CD4-positive, alpha-beta memory T cell (primary cell): ENCODE measurements at regions not wholly inside any gene's neighbourhood (a gene's known extent, or its start where the extent isn't known, plus 50 kb on each side); places are given as distances from the start of the nearest gene placed in this dataset.

Source experiments
- CTCF ChIA-PET: fragments of 350-600 bp; sonication (Branson Sonifier 250); formaldehyde crosslinking; loops from one replicate; lab custom pipeline; 2021; ENCODE audit warnings: inconsistent platforms; ENCODE audit not compliant: partially characterized antibody; lab: Charles Lee
- POLR2A ChIA-PET: fragments of 350-600 bp; sonication (Branson Sonifier 250); formaldehyde crosslinking; loops from one replicate; lab custom pipeline; 2021; ENCODE audit not compliant: partially characterized antibody; lab: Charles Lee
- DNase-seq, 5 donors: peaks; one replicate each; pipeline versions ENCODE4 v3.0.0 to v3.0.0-alpha.2; 2020 to 2022; ENCODE audit warnings: mixed read lengths in 1 of 5
- H3K27ac ChIP-seq: one replicate; pipeline ENCODE4 v1.7.0; 2013; ENCODE audit warnings: low read depth, low read length
- H3K27me3 ChIP-seq: 2 replicates; pipeline ENCODE4 v1.7.0; 2013; ENCODE audit warnings: mild to moderate bottlenecking, low read length, moderate library complexity; ENCODE audit not compliant: insufficient read depth
- H3K36me3 ChIP-seq: 2 replicates; pipeline ENCODE4 v1.7.0; 2013; ENCODE audit warnings: mild to moderate bottlenecking, low read length, moderate library complexity; ENCODE audit not compliant: insufficient read depth
- H3K4me1 ChIP-seq: 2 replicates; pipeline ENCODE4 v1.7.0; 2013; ENCODE audit warnings: mild to moderate bottlenecking, low read length, moderate library complexity; ENCODE audit not compliant: insufficient read depth
- H3K4me3 ChIP-seq, 2 donors: one replicate each; pipeline ENCODE4 v1.7.0; 2013; ENCODE audit warnings: low read length in 2 of 2, mild to moderate bottlenecking in 1 of 2
- H3K9me3 ChIP-seq, 2 donors: one replicate each; pipeline ENCODE4 v1.7.0; 2013; ENCODE audit warnings: low read length in 2 of 2, control low read depth in 1 of 2; ENCODE audit not compliant: control insufficient read depth in 1 of 2
- H3K27ac Mint-ChIP-seq, 7 donors: one replicate each; pipeline ENCODE4 v1.8.0; 2020 to 2021; ENCODE audit warnings: mixed read lengths in 7 of 7, mild to moderate bottlenecking in 6 of 7, inconsistent platforms in 3 of 7, moderate library complexity in 3 of 7
- H3K27me3 Mint-ChIP-seq, 2 donors: one replicate each; pipeline ENCODE4 v1.8.0; 2020 to 2021; ENCODE audit warnings: mixed read lengths in 2 of 2
- H3K36me3 Mint-ChIP-seq, 2 donors: one replicate each; pipeline ENCODE4 v1.8.0; 2020 to 2021; ENCODE audit warnings: mixed read lengths in 2 of 2, inconsistent platforms in 1 of 2, mild to moderate bottlenecking in 1 of 2
- H3K4me1 Mint-ChIP-seq, 4 donors: one replicate each; pipeline ENCODE4 v1.8.0; 2020 to 2021; ENCODE audit warnings: mixed read lengths in 4 of 4, mild to moderate bottlenecking in 1 of 4
- H3K4me3 Mint-ChIP-seq, 8 donors: one replicate each; pipeline ENCODE4 v1.8.0; 2020 to 2021; ENCODE audit warnings: mixed read lengths in 8 of 8, mild to moderate bottlenecking in 7 of 8, moderate library complexity in 6 of 8, inconsistent platforms in 3 of 8
- H3K9me3 Mint-ChIP-seq, 8 donors: one replicate each; pipeline ENCODE4 v1.8.0; 2020 to 2021; ENCODE audit warnings: mixed read lengths in 8 of 8, mild to moderate bottlenecking in 5 of 8, inconsistent platforms in 3 of 8, moderate library complexity in 1 of 8
- intact Hi-C: fragments of 100-400 bp; cut with micrococcal nuclease; formaldehyde crosslinking; loops from one replicate; pipeline ENCODE4 v1.15.1; 2023

DNA sequence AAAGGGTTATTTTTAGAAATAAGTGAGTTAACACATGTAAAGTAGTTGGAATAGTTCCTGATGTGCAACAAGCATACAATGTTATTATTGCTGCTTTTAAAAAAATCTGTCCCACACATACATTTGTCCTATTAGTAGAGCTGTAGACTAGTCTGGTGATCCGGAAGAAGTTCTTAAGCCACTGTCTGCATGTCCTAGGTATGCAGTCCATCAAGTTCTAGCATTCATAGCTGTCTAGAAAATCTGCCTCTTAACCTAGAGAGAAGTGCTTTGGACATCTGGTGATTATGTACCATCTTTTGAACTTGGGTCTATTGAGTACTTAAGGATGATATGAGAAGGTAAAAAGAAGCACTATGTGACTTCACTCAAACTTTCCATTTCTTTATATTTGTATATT is 439.9 kb upstream of the NAALADL2 start:
- no peaks in the 10 kb centered on the region for H3K9me3 ChIP-seq
- POLR2A ChIA-PET = no interaction called here
- intact Hi-C loops = no loop called here
- no peaks in the 10 kb centered on the region for H3K4me1 ChIP-seq
- no peak overlapping the region for H3K27ac Mint-ChIP-seq
- no peaks in the 10 kb centered on the region for H3K4me1 Mint-ChIP-seq
- H3K36me3 Mint-ChIP-seq = no peaks in the 10 kb centered on the region
- H3K27me3 Mint-ChIP-seq = no peaks in the 10 kb centered on the region
- H3K36me3 ChIP-seq = no peaks in the 10 kb centered on the region
- H3K9me3 Mint-ChIP-seq = peaks cover 0 to 3% (median under 1%) of the 10 kb centered on the region in 8 donors
- H3K4me3 ChIP-seq = no peak overlapping the region
- no peak overlapping the region for H3K4me3 Mint-ChIP-seq
- DNase-seq = no peak
- H3K27me3 ChIP-seq = no peaks in the 10 kb centered on the region
- no peak overlapping the region for H3K27ac ChIP-seq
- CTCF ChIA-PET = no interaction called here

DNA sequence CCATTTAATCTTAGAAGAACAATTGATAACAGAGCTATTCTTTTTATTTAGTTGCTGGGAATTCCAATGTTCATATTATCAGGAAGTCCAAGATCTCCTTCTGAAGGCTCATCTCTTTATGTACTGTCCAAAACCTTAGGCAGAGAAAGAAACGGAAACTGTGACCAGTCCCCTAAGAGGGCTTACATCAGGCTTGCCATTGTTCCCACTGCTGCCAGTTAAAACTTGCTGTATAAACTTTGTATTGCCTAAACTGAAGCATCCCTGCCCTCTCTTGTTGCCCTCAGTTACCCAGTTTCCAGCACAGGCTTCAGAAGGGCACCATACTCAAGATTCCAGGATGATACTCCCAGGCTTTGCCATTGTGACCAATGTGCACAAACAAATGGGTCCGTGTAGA is 435.2 kb upstream of the NAALADL2 start:
- peaks cover 0 to 3% (median 1%) of the 10 kb centered on the region in 8 donors for H3K9me3 Mint-ChIP-seq
- no peaks in the 10 kb centered on the region for H3K27me3 ChIP-seq
- H3K4me1 Mint-ChIP-seq = no peaks in the 10 kb centered on the region
- H3K4me1 ChIP-seq = no peaks in the 10 kb centered on the region
- no peak overlapping the region for H3K4me3 Mint-ChIP-seq
- ChIA-PET POLR2A (no interaction called here), CTCF (no interaction called here)
- no peak overlapping the region for H3K27ac ChIP-seq
- intact Hi-C loops = no loop called here
- H3K27ac Mint-ChIP-seq = no peak overlapping the region
- H3K36me3 Mint-ChIP-seq = no peaks in the 10 kb centered on the region
- no peaks in the 10 kb centered on the region for H3K27me3 Mint-ChIP-seq
- no peak for DNase-seq
- H3K9me3 ChIP-seq = no peaks in the 10 kb centered on the region
- no peak overlapping the region for H3K4me3 ChIP-seq
- no peaks in the 10 kb centered on the region for H3K36me3 ChIP-seq

DNA sequence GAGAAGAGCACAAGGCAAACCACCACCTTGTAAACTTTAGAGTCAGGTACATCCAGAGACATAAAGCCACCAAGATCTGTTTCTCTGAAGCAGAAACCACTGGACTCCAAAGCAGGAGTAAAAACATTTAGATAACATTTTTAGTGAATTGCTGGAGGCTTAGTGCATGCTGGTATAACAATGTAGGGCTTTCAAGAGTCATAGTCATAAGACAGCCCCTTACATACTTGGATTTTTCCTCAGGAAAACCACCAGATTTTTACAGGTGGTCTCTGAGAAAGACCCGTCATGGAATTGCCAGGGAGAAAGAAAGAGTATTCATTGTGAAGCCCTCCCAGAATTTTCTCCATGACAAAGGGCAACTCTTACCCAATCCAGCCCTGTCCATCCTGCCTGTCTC is 434.5 kb upstream of the NAALADL2 start:
- Histone ChIP-seq H3K27ac (no peak overlapping the region), H3K9me3 (no peaks in the 10 kb centered on the region), H3K4me1 (no peaks in the 10 kb centered on the region), H3K27me3 (no peaks in the 10 kb centered on the region), H3K4me3 (no peak overlapping the region), H3K36me3 (no peaks in the 10 kb centered on the region)
- Mint-ChIP-seq H3K9me3 (peaks cover 0 to 4% (median 1%) of the 10 kb centered on the region in 8 donors), H3K27me3 (no peaks in the 10 kb centered on the region), H3K36me3 (no peaks in the 10 kb centered on the region), H3K4me1 (no peaks in the 10 kb centered on the region), H3K27ac (no peak overlapping the region), H3K4me3 (no peak overlapping the region)
- ChIA-PET POLR2A (no interaction called here), CTCF (no interaction called here)
- DNase-seq = no peak
- intact Hi-C loops = no loop called here

DNA sequence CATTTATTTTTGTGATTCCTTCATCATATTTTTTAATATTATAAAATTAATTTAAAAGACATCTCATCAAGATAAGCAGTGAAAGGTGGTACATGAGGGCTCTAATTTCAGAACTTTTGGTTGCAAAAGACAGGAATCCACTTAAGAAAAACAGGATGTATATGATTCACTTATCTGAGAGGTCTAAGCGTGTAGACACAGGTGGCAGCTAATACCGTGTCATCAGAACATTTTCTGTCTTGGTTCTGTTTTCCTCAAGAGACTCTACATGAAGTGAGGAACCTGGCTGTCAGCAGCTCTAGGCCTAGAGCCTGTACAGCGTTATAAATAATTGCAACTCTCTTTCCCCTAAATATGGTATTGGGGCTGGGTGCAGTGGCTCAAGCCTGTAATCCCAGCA is 433.7 kb upstream of the NAALADL2 start:
- no peaks in the 10 kb centered on the region for H3K36me3 ChIP-seq
- H3K4me3 Mint-ChIP-seq = no peak overlapping the region
- no peaks in the 10 kb centered on the region for H3K27me3 ChIP-seq
- intact Hi-C loops = no loop called here
- H3K4me1 ChIP-seq = no peaks in the 10 kb centered on the region
- no peaks in the 10 kb centered on the region for H3K36me3 Mint-ChIP-seq
- H3K9me3 ChIP-seq = no peaks in the 10 kb centered on the region
- no peak overlapping the region for H3K27ac Mint-ChIP-seq
- no peak overlapping the region for H3K27ac ChIP-seq
- peaks cover 0 to 4% (median 1%) of the 10 kb centered on the region in 8 donors for H3K9me3 Mint-ChIP-seq
- ChIA-PET POLR2A (no interaction called here), CTCF (no interaction called here)
- no peaks in the 10 kb centered on the region for H3K27me3 Mint-ChIP-seq
- no peak overlapping the region for H3K4me3 ChIP-seq
- H3K4me1 Mint-ChIP-seq = no peaks in the 10 kb centered on the region
- DNase-seq = no peak

DNA sequence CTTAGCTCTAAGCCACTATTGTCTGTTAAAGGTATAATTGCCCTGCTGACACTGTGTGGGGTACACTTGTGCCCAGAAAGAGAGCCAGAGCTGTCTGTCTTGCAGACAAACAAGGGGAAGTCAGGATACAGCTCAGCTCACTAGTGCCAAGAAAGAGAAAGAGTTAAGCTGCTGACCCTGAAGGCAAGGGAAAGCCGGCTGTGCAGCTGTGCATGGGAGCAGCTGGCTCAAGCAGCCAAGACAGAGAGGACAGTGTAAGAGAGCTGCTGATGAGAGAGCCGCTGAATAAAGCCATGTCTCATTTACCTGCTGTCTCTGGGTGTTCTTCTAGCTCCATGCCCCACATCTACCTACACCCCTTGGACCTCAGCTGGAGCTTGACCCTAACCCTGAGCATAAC is 428.1 kb upstream of the NAALADL2 start:
- Histone ChIP-seq H3K9me3 (no peaks in the 10 kb centered on the region), H3K4me1 (no peaks in the 10 kb centered on the region), H3K27me3 (no peaks in the 10 kb centered on the region), H3K4me3 (no peak overlapping the region), H3K27ac (no peak overlapping the region), H3K36me3 (no peaks in the 10 kb centered on the region)
- H3K4me3 Mint-ChIP-seq = no peak overlapping the region
- intact Hi-C loops = no loop called here
- no peaks in the 10 kb centered on the region for H3K4me1 Mint-ChIP-seq
- H3K36me3 Mint-ChIP-seq = no peaks in the 10 kb centered on the region
- no peak overlapping the region for H3K27ac Mint-ChIP-seq
- CTCF ChIA-PET = no interaction called here
- DNase-seq = no peak
- POLR2A ChIA-PET = no interaction called here
- no peaks in the 10 kb centered on the region for H3K27me3 Mint-ChIP-seq
- H3K9me3 Mint-ChIP-seq = peaks cover 0 to 6% (median 3%) of the 10 kb centered on the region in 8 donors

DNA sequence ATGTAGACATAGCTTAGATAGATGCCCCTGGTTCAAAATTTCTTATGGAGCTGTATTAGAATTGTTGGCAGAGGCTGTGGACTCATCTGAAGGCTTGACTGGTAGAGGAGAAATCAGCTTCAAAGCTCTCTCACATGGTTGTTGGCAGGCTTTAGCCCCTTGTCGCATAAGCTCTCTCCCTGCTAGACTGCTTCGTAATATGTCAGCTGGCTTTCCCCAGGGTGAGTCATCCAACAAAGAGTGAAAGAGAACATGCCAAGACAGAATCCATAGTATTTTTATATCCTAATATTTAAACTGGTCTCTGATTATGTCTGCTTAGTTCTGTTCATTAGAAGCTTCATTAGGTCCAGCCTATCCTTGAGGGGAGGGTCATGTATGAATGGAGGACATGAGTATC is 427.4 kb upstream of the NAALADL2 start:
- Histone ChIP-seq H3K4me3 (no peak overlapping the region), H3K27me3 (no peaks in the 10 kb centered on the region), H3K36me3 (no peaks in the 10 kb centered on the region), H3K4me1 (no peaks in the 10 kb centered on the region), H3K27ac (no peak overlapping the region), H3K9me3 (no peaks in the 10 kb centered on the region)
- Mint-ChIP-seq H3K27me3 (peaks cover 0 to 2% of the 10 kb centered on the region in 2 donors), H3K4me1 (no peaks in the 10 kb centered on the region), H3K4me3 (no peak overlapping the region), H3K27ac (no peak overlapping the region), H3K36me3 (no peaks in the 10 kb centered on the region), H3K9me3 (peaks cover 0 to 6% (median 3%) of the 10 kb centered on the region in 8 donors)
- POLR2A ChIA-PET = no interaction called here
- no peak for DNase-seq
- intact Hi-C loops = no loop called here
- CTCF ChIA-PET = no interaction called here

DNA sequence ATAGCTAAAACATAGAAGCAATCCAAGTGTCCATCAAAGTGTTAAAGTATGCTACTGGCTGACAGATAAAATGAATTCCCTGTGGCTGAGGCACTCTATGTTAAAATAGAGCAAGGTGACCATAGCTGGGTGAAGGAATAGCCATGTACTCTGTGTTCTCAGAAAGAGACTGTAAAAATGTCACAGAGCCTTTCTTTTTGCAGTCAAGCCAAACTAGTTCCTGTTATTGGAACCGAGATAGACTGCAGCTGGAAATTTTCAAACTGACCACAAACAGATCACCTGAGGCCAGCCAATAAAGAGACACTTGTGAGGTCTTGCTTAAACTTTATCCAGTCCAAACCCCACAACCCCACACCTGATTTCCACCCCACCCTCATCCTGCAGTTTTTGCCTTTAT is 422.8 kb upstream of the NAALADL2 start:
- no peaks in the 10 kb centered on the region for H3K36me3 ChIP-seq
- POLR2A ChIA-PET = no interaction called here

More for the DNA sequence above, 422.8 kb upstream of the NAALADL2 start:
- Mint-ChIP-seq H3K4me1 (peaks cover 0 to 5% (median 5%) of the 10 kb centered on the region in 4 donors), H3K36me3 (no peaks in the 10 kb centered on the region), H3K27ac (no peak overlapping the region), H3K4me3 (no peak overlapping the region), H3K9me3 (peaks cover 0 to 9% (median 3%) of the 10 kb centered on the region in 8 donors), H3K27me3 (peaks cover 9 to 13% of the 10 kb centered on the region in 2 donors)
- no peak for DNase-seq
- intact Hi-C loops = no loop called here
- peaks cover 3% of the 10 kb centered on the region for H3K27me3 ChIP-seq
- CTCF ChIA-PET = no interaction called here
- no peaks in the 10 kb centered on the region for H3K9me3 ChIP-seq
- H3K4me3 ChIP-seq = no peak overlapping the region
- no peak overlapping the region for H3K27ac ChIP-seq
- no peaks in the 10 kb centered on the region for H3K4me1 ChIP-seq
